Tibial nerve (tissue), 4 donors: ENCODE measurements at regions not wholly inside any gene's neighbourhood (a gene's known extent, or its start where the extent isn't known, plus 50 kb on each side); places are given as distances from the start of the nearest gene placed in this dataset.

ENCODE experiments used
- DNase-seq, 2 donors: peaks; one replicate each; pipeline ENCODE4 v3.0.0-alpha.2; 2019; ENCODE audit warnings: low spot score in 2 of 2
- H3K27ac ChIP-seq, 4 donors: fragments of 200-600 bp; sonication (generic) in 3 of 4; one replicate each; pipeline ENCODE4 v1.5.1; 2017 to 2019; ENCODE audit warnings: mild to moderate bottlenecking in 1 of 4
- H3K27me3 ChIP-seq, 2 donors: fragments of 200-600 bp; sonication (generic) in 1 of 2; one replicate each; pipeline versions ENCODE4 v1.5.1 to v1.6.0; 2017 to 2019
- H3K36me3 ChIP-seq, 3 donors: fragments of 200-600 bp; sonication (generic); one replicate each; pipeline ENCODE4 v1.5.1; 2018 to 2019
- H3K4me1 ChIP-seq, 4 donors: fragments of 200-600 bp; sonication (generic) in 3 of 4; one replicate each; pipeline ENCODE4 v1.5.1; 2017 to 2019
- H3K4me3 ChIP-seq, 4 donors: fragments of 200-600 bp; sonication (generic) in 3 of 4; one replicate each; pipeline ENCODE4 v1.5.1; 2017 to 2019; ENCODE audit warnings: mild to moderate bottlenecking in 1 of 4, moderate library complexity in 1 of 4
- H3K9me3 ChIP-seq, 4 donors: fragments of 200-600 bp; sonication (generic) in 3 of 4; one replicate each; pipeline ENCODE4 v1.5.1; 2017 to 2019
- EP300 ChIP-seq, 2 donors: sonication (generic); formaldehyde crosslinking; IDR thresholded peaks; one replicate each; pipeline ENCODE4 v1.6.1; 2017; ENCODE audit warnings: antibody characterized with exemption in 2 of 2, mild to moderate bottlenecking in 1 of 2
- POLR2A ChIP-seq, 2 donors: fragments of 450-650 bp; IDR thresholded peaks; one replicate each; pipeline ENCODE4 v1.6.1; 2017; ENCODE audit warnings: antibody characterized with exemption in 2 of 2, mild to moderate bottlenecking in 2 of 2, moderate library complexity in 2 of 2
- WGBS, 2 donors: methylation state at CpG; one replicate each; pipeline ENCODE4 v1.1.5; 2018; 5-methylcytosine and 5-hydroxymethylcytosine counted together
- TF ChIP-seq, protein P1 (sequence below), 5 experiments: fragments of 200-600 bp in 3 of 5; fragments of 450-650 bp in 2 of 5; sonication (generic) in 3 of 5; IDR thresholded peaks; one replicate each; pipeline ENCODE4 v1.5.1; 2016 to 2019; ENCODE audit warnings: antibody characterized with exemption in 5 of 5, mild to moderate bottlenecking in 3 of 5, moderate library complexity in 2 of 5

DNA sequence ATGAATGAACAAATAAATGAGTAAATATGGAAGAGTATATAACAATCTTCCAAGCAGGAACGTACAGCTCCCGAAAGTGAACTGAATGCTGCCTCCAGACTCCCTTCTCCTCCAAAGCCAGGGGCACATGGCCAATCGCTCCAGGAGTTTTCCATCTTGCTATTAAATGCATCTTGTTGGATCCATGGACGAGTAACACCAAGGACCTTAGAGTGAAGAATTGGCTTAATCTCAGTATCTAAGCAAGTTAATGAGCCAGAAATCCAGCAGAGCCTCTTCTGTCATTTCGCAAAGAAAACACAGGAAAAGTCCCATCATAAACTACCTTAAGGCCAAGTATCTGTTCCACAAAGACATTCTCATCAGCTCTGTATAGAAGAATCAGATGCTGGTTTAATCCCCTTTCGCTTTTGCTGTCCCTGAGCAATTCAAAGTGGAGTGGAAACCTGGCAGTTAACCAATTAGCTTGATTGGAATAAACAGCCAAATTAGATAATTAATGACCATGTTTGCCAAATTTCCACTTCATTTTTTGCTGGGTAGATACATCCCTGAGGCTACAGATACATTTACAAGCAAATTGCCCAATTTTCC, 116.0 kb downstream of the MIS18A start:
- Histone ChIP-seq H3K4me3 (no peak overlapping the region), H3K36me3 (no peaks in the 10 kb centered on the region), H3K4me1 (no peaks in the 10 kb centered on the region), H3K27ac (no peak overlapping the region), H3K27me3 (no peaks in the 10 kb centered on the region), H3K9me3 (peaks cover 0 to 11% (median 0%) of the 10 kb centered on the region in 4 donors)
- WGBS, 2 donors: 72 to 80% methylated on average over 6 of the region's 6 CpGs
- TF ChIP-seq EP300 (IDR thresholded peaks at IDR 0.05) (no peak), POLR2A (IDR thresholded peaks at IDR 0.05) (no peak)
- TF ChIP-seq, protein P1, sequence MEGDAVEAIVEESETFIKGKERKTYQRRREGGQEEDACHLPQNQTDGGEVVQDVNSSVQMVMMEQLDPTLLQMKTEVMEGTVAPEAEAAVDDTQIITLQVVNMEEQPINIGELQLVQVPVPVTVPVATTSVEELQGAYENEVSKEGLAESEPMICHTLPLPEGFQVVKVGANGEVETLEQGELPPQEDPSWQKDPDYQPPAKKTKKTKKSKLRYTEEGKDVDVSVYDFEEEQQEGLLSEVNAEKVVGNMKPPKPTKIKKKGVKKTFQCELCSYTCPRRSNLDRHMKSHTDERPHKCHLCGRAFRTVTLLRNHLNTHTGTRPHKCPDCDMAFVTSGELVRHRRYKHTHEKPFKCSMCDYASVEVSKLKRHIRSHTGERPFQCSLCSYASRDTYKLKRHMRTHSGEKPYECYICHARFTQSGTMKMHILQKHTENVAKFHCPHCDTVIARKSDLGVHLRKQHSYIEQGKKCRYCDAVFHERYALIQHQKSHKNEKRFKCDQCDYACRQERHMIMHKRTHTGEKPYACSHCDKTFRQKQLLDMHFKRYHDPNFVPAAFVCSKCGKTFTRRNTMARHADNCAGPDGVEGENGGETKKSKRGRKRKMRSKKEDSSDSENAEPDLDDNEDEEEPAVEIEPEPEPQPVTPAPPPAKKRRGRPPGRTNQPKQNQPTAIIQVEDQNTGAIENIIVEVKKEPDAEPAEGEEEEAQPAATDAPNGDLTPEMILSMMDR (IDR thresholded peaks at IDR 0.05): no peak
- no peak for DNase-seq

DNA sequence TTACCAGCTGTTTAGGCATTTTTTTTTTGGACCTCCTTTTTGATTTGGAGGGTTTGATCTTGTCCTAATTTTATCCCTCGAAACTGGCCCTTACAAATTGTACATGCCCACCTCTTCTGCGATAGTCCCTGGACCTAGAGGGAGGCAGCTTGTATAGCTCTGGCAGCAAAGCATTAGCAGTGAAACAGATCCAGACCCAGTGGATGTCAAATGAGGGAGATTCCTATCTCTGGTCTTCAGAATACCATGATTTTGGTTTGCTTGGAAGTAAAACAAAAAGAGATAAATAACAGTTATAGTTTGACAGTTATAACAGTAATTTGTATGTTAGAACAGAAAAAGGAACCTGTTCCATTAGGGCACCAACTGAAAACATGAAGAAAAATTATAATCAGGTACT, 123.6 kb downstream of the MIS18A start:
- H3K27ac ChIP-seq: no peak overlapping the region
- no peaks in the 10 kb centered on the region for H3K9me3 ChIP-seq
- no peaks in the 10 kb centered on the region for H3K4me1 ChIP-seq
- TF ChIP-seq EP300 (IDR thresholded peaks at IDR 0.05) (no peak), POLR2A (IDR thresholded peaks at IDR 0.05) (no peak)
- TF ChIP-seq, protein P1 (IDR thresholded peaks at IDR 0.05): no peak
- no peak for DNase-seq
- no peaks in the 10 kb centered on the region for H3K27me3 ChIP-seq
- no peak overlapping the region for H3K4me3 ChIP-seq
- no peaks in the 10 kb centered on the region for H3K36me3 ChIP-seq
- 80 to 90% methylated on average over 2 of the region's 2 CpGs for WGBS, 2 donors

DNA sequence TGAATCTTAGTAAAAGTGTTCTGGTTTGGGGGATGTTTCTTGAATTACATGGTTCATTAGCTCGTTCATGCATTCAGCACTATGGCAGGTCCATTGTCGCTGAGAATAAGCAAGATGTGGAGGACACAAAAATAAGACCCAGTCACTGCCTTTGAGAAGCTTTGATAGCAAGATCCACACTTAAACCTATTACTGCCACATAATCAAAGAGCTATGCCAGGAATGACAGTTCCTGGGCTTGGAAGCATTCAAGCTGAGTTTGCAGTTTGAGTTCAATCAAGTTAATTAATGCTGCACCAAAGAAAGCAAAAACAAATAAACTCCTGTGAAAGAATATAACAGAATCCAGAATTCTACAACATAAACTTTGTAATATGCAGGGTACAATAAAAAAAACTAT, 131.8 kb downstream of the MIS18A start:
- WGBS, 2 donors: 55 to 84% methylated on average over 2 of the region's 2 CpGs
- Histone ChIP-seq H3K4me1 (peaks cover 0 to 15% (median 0%) of the 10 kb centered on the region in 4 donors), H3K36me3 (no peaks in the 10 kb centered on the region), H3K4me3 (no peak overlapping the region), H3K27me3 (no peaks in the 10 kb centered on the region), H3K27ac (no peak overlapping the region), H3K9me3 (peaks cover 0 to 9% (median 1%) of the 10 kb centered on the region in 4 donors)
- DNase-seq: no peak
- TF ChIP-seq, protein P1 (IDR thresholded peaks at IDR 0.05): no peak
- TF ChIP-seq EP300 (IDR thresholded peaks at IDR 0.05) (no peak), POLR2A (IDR thresholded peaks at IDR 0.05) (no peak)

DNA sequence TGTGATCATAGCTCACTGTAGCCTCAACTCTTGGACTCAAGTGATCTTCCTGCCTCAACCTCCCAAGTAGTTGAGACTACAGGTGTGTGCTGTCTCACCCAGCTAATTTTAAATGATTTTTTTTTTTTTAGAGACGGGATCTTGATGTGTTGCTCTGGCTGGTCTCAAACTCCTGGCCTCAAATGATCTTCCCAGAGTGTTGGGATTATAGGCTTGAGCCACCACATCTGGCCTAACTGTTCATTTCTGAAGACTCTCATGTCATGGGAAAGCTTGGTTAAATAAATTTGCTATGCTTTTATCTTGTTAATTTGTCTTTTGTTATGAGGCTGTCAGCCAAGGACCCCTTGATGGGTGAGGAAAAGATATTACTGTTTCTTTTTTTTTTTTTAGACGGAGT, 134.0 kb downstream of the MIS18A start:
- TF ChIP-seq EP300 (IDR thresholded peaks at IDR 0.05) (no peak), POLR2A (IDR thresholded peaks at IDR 0.05) (no peak)
- peaks cover 0 to 15% (median 0%) of the 10 kb centered on the region in 4 donors for H3K4me1 ChIP-seq
- H3K27me3 ChIP-seq: no peaks in the 10 kb centered on the region
- H3K27ac ChIP-seq: no peak overlapping the region
- 96 to 98% methylated on average over 2 of the region's 2 CpGs for WGBS, 2 donors
- H3K36me3 ChIP-seq: no peaks in the 10 kb centered on the region
- peaks cover 0 to 9% (median 1%) of the 10 kb centered on the region in 4 donors for H3K9me3 ChIP-seq
- no peak overlapping the region for H3K4me3 ChIP-seq
- DNase-seq: no peak

DNA sequence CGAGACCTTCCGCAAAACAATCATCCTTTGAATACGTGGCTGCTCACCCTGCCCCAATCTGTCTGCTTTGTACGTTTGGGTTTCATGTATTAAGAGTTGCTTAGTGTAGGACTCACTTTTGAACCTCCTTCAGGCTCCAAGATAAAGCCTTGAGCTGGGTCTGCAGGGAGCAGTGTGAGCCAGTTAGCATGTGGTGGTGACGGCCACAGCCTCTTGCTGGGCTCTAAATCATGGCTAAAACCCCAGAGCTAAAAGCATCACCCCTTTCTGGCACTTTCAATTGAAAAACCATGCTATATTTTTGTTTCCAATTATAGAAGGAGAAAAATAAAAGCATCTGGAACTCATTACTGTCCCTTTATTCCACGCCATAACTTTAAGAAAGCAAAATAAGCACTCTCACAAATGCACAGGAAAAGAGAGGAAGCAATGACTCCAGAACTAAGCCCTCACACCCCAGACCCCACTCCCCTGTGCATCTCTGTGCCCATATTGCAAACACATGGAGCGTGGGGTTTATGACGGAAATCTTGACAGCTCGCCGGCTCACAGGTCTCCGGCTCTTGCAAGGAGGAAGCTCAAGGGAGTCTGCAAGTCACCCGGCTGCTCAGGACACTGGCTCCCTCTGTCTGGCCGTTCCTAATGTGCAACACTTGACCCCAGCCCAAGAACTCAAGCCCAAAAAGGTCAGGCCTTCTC, 135.5 kb downstream of the MIS18A start:
- no peak overlapping the region for H3K27ac ChIP-seq
- H3K4me1 ChIP-seq: peaks cover 0 to 15% (median 0%) of the 10 kb centered on the region in 4 donors
- WGBS, 2 donors: 41 to 48% methylated on average over 13 of the region's 13 CpGs
- DNase-seq: peak; percentile 16 to 32
- peaks cover 0 to 9% (median 1%) of the 10 kb centered on the region in 4 donors for H3K9me3 ChIP-seq
- no peak for TF ChIP-seq POLR2A (IDR thresholded peaks at IDR 0.05)
- TF ChIP-seq, protein P1 (IDR thresholded peaks at IDR 0.05): no peak
- TF ChIP-seq EP300 (IDR thresholded peaks at IDR 0.05): no peak
- no peak overlapping the region for H3K4me3 ChIP-seq
- H3K36me3 ChIP-seq: no peaks in the 10 kb centered on the region
- H3K27me3 ChIP-seq: no peaks in the 10 kb centered on the region
